ENCODE measurements at regions not wholly inside any gene's neighbourhood (a gene's known extent, or its start where the extent isn't known, plus 50 kb on each side); places are given as distances from the start of the nearest gene placed in this dataset.
"Not testable (repeated sequence)": the region's sequence is repeated elsewhere in the genome, so short reads cannot be mapped to it uniquely, and the experiment has no call there.

- H3K27me3 ChIP-seq (ENCODE audit: control insufficient read depth in 3 of 3, insufficient read depth in 3 of 3, low read length in 2 of 3): no peaks in the 10 kb centered on the region
- WGBS, 2 donors: 73 to 80% methylated on average over 1 of the region's 1 CpG
- no peak for DNase-seq
- no peak overlapping the region for H3K9ac ChIP-seq (ENCODE audit: insufficient read depth in 1 of 2, low read length in 2 of 2)
- no peaks in the 10 kb centered on the region for H3K36me3 ChIP-seq (ENCODE audit: control insufficient read depth in 4 of 4, insufficient read depth in 4 of 4, low read length in 4 of 4)
- TF ChIP-seq CTCF (IDR thresholded peaks at IDR 0.05; ENCODE audit: control extremely low read depth, extremely low read depth): no peak
- ATAC-seq (ENCODE audit: insufficient read depth, low FRiP score): no peak
- H3K4me3 ChIP-seq: no peak overlapping the region
- no peaks in the 10 kb centered on the region for H3K9me3 ChIP-seq (ENCODE audit: control insufficient read depth in 4 of 4, insufficient read depth in 3 of 4, low read length in 3 of 4)
- H3K27ac ChIP-seq (ENCODE audit: low read depth in 1 of 2, low read length in 1 of 2): no peak overlapping the region
- peaks cover 0 to 3% (median 0%) of the 10 kb centered on the region in 5 donors for H3K4me1 ChIP-seq (ENCODE audit: control insufficient read depth in 5 of 5, insufficient read depth in 5 of 5, low read length in 5 of 5)
These were observed 424.9 kb upstream of the ALCAM start for GRCh38 chr3:104941785-104942184.

- DNase-seq: no peak
- TF ChIP-seq CTCF (IDR thresholded peaks at IDR 0.05; ENCODE audit: control extremely low read depth, extremely low read depth): no peak
- ATAC-seq (ENCODE audit: insufficient read depth, low FRiP score): no peak
- Histone ChIP-seq H3K9me3 (ENCODE audit: control insufficient read depth in 4 of 4, insufficient read depth in 3 of 4, low read length in 3 of 4) (no peaks in the 10 kb centered on the region), H3K4me3 (no peak overlapping the region), H3K9ac (ENCODE audit: insufficient read depth in 1 of 2, low read length in 2 of 2) (no peak overlapping the region), H3K27ac (ENCODE audit: low read depth in 1 of 2, low read length in 1 of 2) (no peak overlapping the region), H3K36me3 (ENCODE audit: control insufficient read depth in 4 of 4, insufficient read depth in 4 of 4, low read length in 4 of 4) (no peaks in the 10 kb centered on the region), H3K27me3 (ENCODE audit: control insufficient read depth in 3 of 3, insufficient read depth in 3 of 3, low read length in 2 of 3) (no peaks in the 10 kb centered on the region), H3K4me1 (ENCODE audit: control insufficient read depth in 5 of 5, insufficient read depth in 5 of 5, low read length in 5 of 5) (peaks cover 0 to 3% (median 0%) of the 10 kb centered on the region in 5 donors)
- 60 to 73% methylated on average over 1 of the region's 1 CpG for WGBS, 2 donors
These were observed 422.7 kb upstream of the ALCAM start for GRCh38 chr3:104943974-104944373.

GRCh38 chr3:104947943-104948342 is 418.8 kb upstream of the ALCAM start:
- DNase-seq (no peak), ATAC-seq (ENCODE audit: insufficient read depth, low FRiP score) (no peak)
- WGBS, 2 donors: 32 to 88% methylated on average over 3 of the region's 3 CpGs
- H3K27ac ChIP-seq (ENCODE audit: low read depth in 1 of 2, low read length in 1 of 2): no peak overlapping the region
- no peaks in the 10 kb centered on the region for H3K36me3 ChIP-seq (ENCODE audit: control insufficient read depth in 4 of 4, insufficient read depth in 4 of 4, low read length in 4 of 4)
- no peak overlapping the region for H3K4me3 ChIP-seq
- H3K27me3 ChIP-seq (ENCODE audit: control insufficient read depth in 3 of 3, insufficient read depth in 3 of 3, low read length in 2 of 3): no peaks in the 10 kb centered on the region
- no peaks in the 10 kb centered on the region for H3K4me1 ChIP-seq (ENCODE audit: control insufficient read depth in 5 of 5, insufficient read depth in 5 of 5, low read length in 5 of 5)
- no peak overlapping the region for H3K9ac ChIP-seq (ENCODE audit: insufficient read depth in 1 of 2, low read length in 2 of 2)
- TF ChIP-seq CTCF (IDR thresholded peaks at IDR 0.05; ENCODE audit: control extremely low read depth, extremely low read depth): no peak
- no peaks in the 10 kb centered on the region for H3K9me3 ChIP-seq (ENCODE audit: control insufficient read depth in 4 of 4, insufficient read depth in 3 of 4, low read length in 3 of 4)

- not testable (repeated sequence) for DNase-seq; H3K27ac ChIP-seq (ENCODE audit: low read depth in 1 of 2, low read length in 1 of 2); H3K9ac ChIP-seq (ENCODE audit: insufficient read depth in 1 of 2, low read length in 2 of 2); H3K4me1 ChIP-seq (ENCODE audit: control insufficient read depth in 5 of 5, insufficient read depth in 5 of 5, low read length in 5 of 5); H3K27me3 ChIP-seq (ENCODE audit: control insufficient read depth in 3 of 3, insufficient read depth in 3 of 3, low read length in 2 of 3); H3K9me3 ChIP-seq (ENCODE audit: control insufficient read depth in 4 of 4, insufficient read depth in 3 of 4, low read length in 3 of 4); H3K4me3 ChIP-seq; ATAC-seq (ENCODE audit: insufficient read depth, low FRiP score); H3K36me3 ChIP-seq (ENCODE audit: control insufficient read depth in 4 of 4, insufficient read depth in 4 of 4, low read length in 4 of 4)
- 57 to 74% methylated on average over 4 of the region's 4 CpGs for WGBS, 2 donors
These were observed 416.9 kb upstream of the ALCAM start for GRCh38 chr3:104949810-104950209.

Data from lung (tissue), 11 donors.